Lung (tissue), 11 donors: ENCODE measurements at regions not wholly inside any gene's neighbourhood (a gene's known extent, or its start where the extent isn't known, plus 50 kb on each side); places are given as distances from the start of the nearest gene placed in this dataset.

Experiments
- ATAC-seq: fragments of 200-7000 bp; cut with Tn5 transposase; one replicate; pipeline ENCODE4 v1.9.1; 2020; ENCODE audit warnings: moderate number of reproducible peaks; ENCODE audit not compliant: insufficient read depth, low FRiP score
- DNase-seq, 3 donors: peaks; one replicate each; pipeline ENCODE4 v3.0.0-alpha.2; 2013 to 2017
- H3K27ac ChIP-seq, 2 donors: one replicate each; pipeline ENCODE4 v1.5.1; 2013; ENCODE audit warnings: mild to moderate bottlenecking in 2 of 2, moderate library complexity in 2 of 2, control low read depth in 1 of 2, inconsistent platforms in 1 of 2, low read depth in 1 of 2, low read length in 1 of 2
- H3K27me3 ChIP-seq, 3 donors: one replicate each; pipeline ENCODE4 v1.5.1; 2013; ENCODE audit warnings: low read length in 2 of 3; ENCODE audit not compliant: control insufficient read depth in 3 of 3, insufficient read depth in 3 of 3
- H3K36me3 ChIP-seq, 4 donors: one replicate each; pipeline ENCODE4 v1.5.1; 2013; ENCODE audit warnings: low read length in 4 of 4, mild to moderate bottlenecking in 1 of 4, moderate library complexity in 1 of 4; ENCODE audit not compliant: control insufficient read depth in 4 of 4, insufficient read depth in 4 of 4
- H3K4me1 ChIP-seq, 5 donors: one replicate each; pipeline ENCODE4 v1.5.1; 2013; ENCODE audit warnings: low read length in 5 of 5, mild to moderate bottlenecking in 2 of 5, moderate library complexity in 1 of 5; ENCODE audit not compliant: control insufficient read depth in 5 of 5, insufficient read depth in 5 of 5
- H3K4me3 ChIP-seq: one replicate; pipeline ENCODE4 v1.5.1; 2013; ENCODE audit warnings: mild to moderate bottlenecking, control low read depth, moderate library complexity
- H3K9ac ChIP-seq, 2 donors: one replicate each; pipeline ENCODE4 v1.5.1; 2013; ENCODE audit warnings: low read length in 2 of 2, control low read depth in 1 of 2; ENCODE audit not compliant: insufficient read depth in 1 of 2
- H3K9me3 ChIP-seq, 4 donors: one replicate each; pipeline ENCODE4 v1.5.1; 2013; ENCODE audit warnings: low read length in 3 of 4, mild to moderate bottlenecking in 1 of 4, moderate library complexity in 1 of 4; ENCODE audit not compliant: control insufficient read depth in 4 of 4, insufficient read depth in 3 of 4
- WGBS, 2 donors: extraction: QIAGEN DNeasy Blood & Tissue Kit; methylation state at CpG; one replicate each; pipeline ENCODE4 v1.1.7; 2013; 5-methylcytosine and 5-hydroxymethylcytosine counted together
- TF ChIP-seq, protein P1 (sequence below): IDR thresholded peaks from 2 replicates; pipeline ENCODE4 v1.5.1; 2012; ENCODE audit warnings: mild to moderate bottlenecking; ENCODE audit errors: control extremely low read depth, extremely low read depth
- donor health status: control.
- donor health status: control.
- donor health status: Bipolar disorder and iron deficiency.
- donor health status: healthy.
- donor health status: DM: yes; HTN: yes; CAD: no.

DNA sequence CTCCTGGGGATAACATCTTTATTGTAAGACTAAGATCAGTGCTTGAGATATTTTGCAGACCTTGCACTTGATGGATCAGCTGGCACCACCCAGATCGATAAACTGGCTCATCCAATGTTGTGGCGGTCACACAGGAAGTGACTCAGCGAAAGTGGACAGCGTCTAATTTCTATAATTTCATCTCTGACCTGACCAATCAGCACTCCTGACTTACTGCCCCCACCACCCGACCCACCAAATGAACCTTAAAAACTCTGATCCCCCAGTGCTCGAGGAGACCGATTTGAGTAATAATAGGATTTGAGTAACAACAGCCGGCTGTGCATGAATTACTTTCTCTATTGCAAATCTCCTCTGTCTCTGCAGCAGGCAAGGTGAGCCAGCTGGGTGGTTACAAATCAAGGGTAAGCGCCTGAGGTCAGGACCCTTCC lies 62.7 kb upstream of the RNU6-1 start:
- no peaks in the 10 kb centered on the region for H3K9me3 ChIP-seq
- no peaks in the 10 kb centered on the region for H3K4me1 ChIP-seq
- TF ChIP-seq, protein P1, sequence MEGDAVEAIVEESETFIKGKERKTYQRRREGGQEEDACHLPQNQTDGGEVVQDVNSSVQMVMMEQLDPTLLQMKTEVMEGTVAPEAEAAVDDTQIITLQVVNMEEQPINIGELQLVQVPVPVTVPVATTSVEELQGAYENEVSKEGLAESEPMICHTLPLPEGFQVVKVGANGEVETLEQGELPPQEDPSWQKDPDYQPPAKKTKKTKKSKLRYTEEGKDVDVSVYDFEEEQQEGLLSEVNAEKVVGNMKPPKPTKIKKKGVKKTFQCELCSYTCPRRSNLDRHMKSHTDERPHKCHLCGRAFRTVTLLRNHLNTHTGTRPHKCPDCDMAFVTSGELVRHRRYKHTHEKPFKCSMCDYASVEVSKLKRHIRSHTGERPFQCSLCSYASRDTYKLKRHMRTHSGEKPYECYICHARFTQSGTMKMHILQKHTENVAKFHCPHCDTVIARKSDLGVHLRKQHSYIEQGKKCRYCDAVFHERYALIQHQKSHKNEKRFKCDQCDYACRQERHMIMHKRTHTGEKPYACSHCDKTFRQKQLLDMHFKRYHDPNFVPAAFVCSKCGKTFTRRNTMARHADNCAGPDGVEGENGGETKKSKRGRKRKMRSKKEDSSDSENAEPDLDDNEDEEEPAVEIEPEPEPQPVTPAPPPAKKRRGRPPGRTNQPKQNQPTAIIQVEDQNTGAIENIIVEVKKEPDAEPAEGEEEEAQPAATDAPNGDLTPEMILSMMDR, result no peak
- no peaks in the 10 kb centered on the region for H3K36me3 ChIP-seq
- H3K9ac ChIP-seq, result no peak overlapping the region
- H3K4me3 ChIP-seq, result no peak overlapping the region
- no peaks in the 10 kb centered on the region for H3K27me3 ChIP-seq
- no peak for ATAC-seq
- H3K27ac ChIP-seq, result no peak overlapping the region
- DNase-seq, result no peak
- 89 to 90% methylated on average over 9 of the region's 9 CpGs for WGBS, 2 donors

DNA sequence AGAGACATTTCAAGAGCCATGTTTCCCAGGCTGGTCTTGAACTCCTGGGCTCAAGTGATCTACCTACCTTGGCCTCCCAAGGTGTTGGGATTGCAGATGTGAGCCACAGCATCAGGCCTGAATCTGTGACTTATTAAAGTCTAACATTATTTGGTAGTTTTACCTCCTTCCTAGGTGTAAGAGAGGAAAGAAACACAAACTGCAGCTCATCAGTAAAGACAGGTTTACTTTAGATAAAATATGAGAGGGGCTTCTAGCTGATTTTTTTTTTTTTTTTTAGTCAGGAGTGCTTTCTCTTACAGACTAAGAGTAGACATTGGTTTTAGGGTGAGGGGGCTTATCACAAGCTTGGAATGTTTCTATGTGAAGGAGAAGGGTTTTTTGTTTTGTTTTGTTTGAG lies 63.9 kb upstream of the RNU6-1 start:
- no peak for ATAC-seq
- Histone ChIP-seq H3K9ac (no peak overlapping the region), H3K27me3 (no peaks in the 10 kb centered on the region), H3K4me3 (no peak overlapping the region), H3K4me1 (peaks cover 0 to 4% (median 0%) of the 10 kb centered on the region in 5 donors), H3K36me3 (no peaks in the 10 kb centered on the region), H3K27ac (no peak overlapping the region), H3K9me3 (no peaks in the 10 kb centered on the region)
- DNase-seq, result no peak
- TF ChIP-seq, protein P1, result no peak

DNA sequence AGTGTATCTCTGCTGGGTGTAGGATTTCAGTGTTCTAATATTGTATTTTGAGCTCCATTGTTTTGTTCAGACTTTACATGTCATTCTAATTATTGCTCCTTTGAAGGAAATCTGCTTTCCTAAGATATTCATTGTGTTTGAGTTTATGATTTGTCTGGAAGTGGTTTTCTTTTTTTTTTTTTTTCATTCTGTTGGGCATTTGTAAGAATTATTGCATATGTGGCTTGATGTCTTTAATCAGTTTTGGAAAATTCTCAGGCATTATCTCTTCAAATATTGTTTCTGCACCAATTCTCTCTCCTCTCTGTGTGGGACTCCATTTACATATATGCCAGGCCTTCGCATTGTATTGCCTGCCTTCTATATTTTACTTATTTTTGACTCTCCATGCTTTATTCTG lies 65.8 kb upstream of the RNU6-1 start:
- ATAC-seq, result no peak
- no peak overlapping the region for H3K4me3 ChIP-seq
- H3K9me3 ChIP-seq, result peaks cover 0 to 4% (median 0%) of the 10 kb centered on the region in 4 donors
- H3K27me3 ChIP-seq, result no peaks in the 10 kb centered on the region
- no peak overlapping the region for H3K9ac ChIP-seq
- H3K4me1 ChIP-seq, result peaks cover 0 to 4% (median 0%) of the 10 kb centered on the region in 5 donors
- no peaks in the 10 kb centered on the region for H3K36me3 ChIP-seq
- TF ChIP-seq, protein P1, result no peak
- H3K27ac ChIP-seq, result no peak overlapping the region
- no peak for DNase-seq
- WGBS, 2 donors, result 94 to 95% methylated on average over 1 of the region's 1 CpG

DNA sequence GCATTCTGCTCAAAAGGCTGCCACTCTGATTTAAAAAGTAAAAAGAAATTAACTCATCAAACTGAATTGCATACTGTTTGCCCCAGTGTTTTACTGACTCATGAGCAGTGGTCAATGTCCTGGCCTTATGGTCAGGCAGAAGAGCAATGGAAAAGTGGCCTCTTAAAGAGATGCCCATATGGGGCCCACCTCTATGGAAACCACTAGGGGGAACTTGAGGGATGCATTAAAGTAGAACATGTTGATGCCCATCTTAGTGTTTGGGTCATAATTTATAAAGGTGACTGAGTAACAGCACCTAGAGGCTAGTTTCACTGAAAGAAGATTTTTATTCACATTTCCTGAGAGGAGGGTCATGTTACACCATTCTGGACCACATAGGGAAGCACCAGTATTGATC lies 66.5 kb upstream of the RNU6-1 start:
- no peaks in the 10 kb centered on the region for H3K27me3 ChIP-seq
- ATAC-seq (no peak), DNase-seq (no peak)
- no peak overlapping the region for H3K9ac ChIP-seq
- no peaks in the 10 kb centered on the region for H3K36me3 ChIP-seq
- H3K9me3 ChIP-seq, result peaks cover 0 to 4% (median 0%) of the 10 kb centered on the region in 4 donors
- TF ChIP-seq, protein P1, result no peak
- H3K4me1 ChIP-seq, result peaks cover 0 to 4% (median 0%) of the 10 kb centered on the region in 5 donors
- H3K4me3 ChIP-seq, result no peak overlapping the region
- no peak overlapping the region for H3K27ac ChIP-seq
